ENCODE measurements at regions not wholly inside any gene's neighbourhood (a gene's known extent, or its start where the extent isn't known, plus 50 kb on each side); places are given as distances from the start of the nearest gene placed in this dataset.

DNA sequence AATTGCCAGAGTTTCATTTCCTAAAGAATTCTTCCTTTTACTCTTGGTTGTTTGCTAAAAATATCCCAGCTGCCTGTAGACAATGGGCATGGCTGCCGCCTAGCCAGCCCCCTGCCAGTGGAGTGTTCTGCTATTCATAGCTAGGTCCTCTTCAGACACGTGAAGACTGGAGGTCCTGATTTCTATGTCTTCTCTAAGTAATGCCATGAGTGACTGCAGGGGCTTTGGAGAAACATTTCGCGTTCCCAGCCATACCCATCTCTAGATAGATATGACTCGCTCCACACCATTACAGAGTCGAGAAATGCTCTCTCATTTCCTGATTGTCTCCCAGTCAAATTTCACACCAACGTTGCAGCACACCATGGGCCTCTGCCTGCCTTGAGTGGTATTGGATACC lies 99.5 kb upstream of the BACE2 start:
- TF ChIP-seq, protein P1, sequence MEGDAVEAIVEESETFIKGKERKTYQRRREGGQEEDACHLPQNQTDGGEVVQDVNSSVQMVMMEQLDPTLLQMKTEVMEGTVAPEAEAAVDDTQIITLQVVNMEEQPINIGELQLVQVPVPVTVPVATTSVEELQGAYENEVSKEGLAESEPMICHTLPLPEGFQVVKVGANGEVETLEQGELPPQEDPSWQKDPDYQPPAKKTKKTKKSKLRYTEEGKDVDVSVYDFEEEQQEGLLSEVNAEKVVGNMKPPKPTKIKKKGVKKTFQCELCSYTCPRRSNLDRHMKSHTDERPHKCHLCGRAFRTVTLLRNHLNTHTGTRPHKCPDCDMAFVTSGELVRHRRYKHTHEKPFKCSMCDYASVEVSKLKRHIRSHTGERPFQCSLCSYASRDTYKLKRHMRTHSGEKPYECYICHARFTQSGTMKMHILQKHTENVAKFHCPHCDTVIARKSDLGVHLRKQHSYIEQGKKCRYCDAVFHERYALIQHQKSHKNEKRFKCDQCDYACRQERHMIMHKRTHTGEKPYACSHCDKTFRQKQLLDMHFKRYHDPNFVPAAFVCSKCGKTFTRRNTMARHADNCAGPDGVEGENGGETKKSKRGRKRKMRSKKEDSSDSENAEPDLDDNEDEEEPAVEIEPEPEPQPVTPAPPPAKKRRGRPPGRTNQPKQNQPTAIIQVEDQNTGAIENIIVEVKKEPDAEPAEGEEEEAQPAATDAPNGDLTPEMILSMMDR (IDR thresholded peaks at IDR 0.05; ENCODE audit: poor library complexity), result no peak
- TF ChIP-seq EZH2 (IDR thresholded peaks at IDR 0.05; ENCODE audit: borderline replicate concordance) (no peak), EZH2phosphoT487 (IDR thresholded peaks at IDR 0.05; ENCODE audit: low read depth, severe bottlenecking, unreplicated experiment) (no peak)

Data from hepatocyte (in vitro differentiated cells).